OCI-LY7 (cell line): ENCODE measurements at regions not wholly inside any gene's neighbourhood (a gene's known extent, or its start where the extent isn't known, plus 50 kb on each side); places are given as distances from the start of the nearest gene placed in this dataset.
"Not testable (repeated sequence)": the region's sequence is repeated elsewhere in the genome, so short reads cannot be mapped to it uniquely, and the experiment has no call there.

Experiments
- BruUV-seq: library from RNA; stranded (reverse); fragments of 400-500 nt; replicated peaks from 2 replicates; lab custom pipeline; 2021; lab: Mats Ljungman, UMichigan
- CTCF ChIA-PET: fragments of 300-600 bp; sonication (Branson Sonifier 250); formaldehyde crosslinking; loops from one replicate; lab custom pipeline; 2022; ENCODE audit warnings: antibody characterized with exemption; ENCODE audit not compliant: unreplicated experiment; lab: Charles Lee
- POLR2A ChIA-PET: fragments of 300-600 bp; sonication (Branson Sonifier 250); formaldehyde crosslinking; loops from one replicate; lab custom pipeline; 2022; ENCODE audit warnings: antibody characterized with exemption; lab: Charles Lee
- DNase-seq: peaks from one replicate; pipeline ENCODE4 v3.0.0-alpha.2; 2015; ENCODE audit warnings: low spot score
- H2AFZ ChIP-seq: fragments of 200-600 bp; sonication (generic), shearing (Covaris generic); 2 replicates; pipeline ENCODE4 v1.6.1; 2014; ENCODE audit warnings: mild to moderate bottlenecking, antibody characterized with exemption, low read length, moderate library complexity
- H3K27ac ChIP-seq: fragments of 200-600 bp; sonication (generic); 2 replicates; pipeline ENCODE4 v1.5.1; 2014; ENCODE audit warnings: mixed run types, low read depth, mild to moderate bottlenecking, moderate library complexity, low read length, inconsistent platforms; ENCODE audit not compliant: poor library complexity, severe bottlenecking
- H3K36me3 ChIP-seq: fragments of 200-600 bp; sonication (generic); 2 replicates; pipeline ENCODE4 v1.6.1; 2014; ENCODE audit warnings: mild to moderate bottlenecking, antibody characterized with exemption, low read length, moderate library complexity, mixed read lengths; ENCODE audit not compliant: insufficient read depth
- H3K4me1 ChIP-seq: fragments of 200-600 bp; sonication (generic); 2 replicates; pipeline ENCODE4 v1.5.1; 2014; ENCODE audit warnings: mild to moderate bottlenecking, low read length; ENCODE audit not compliant: insufficient read depth, poor library complexity, severe bottlenecking
- H3K4me2 ChIP-seq: fragments of 200-600 bp; sonication (generic); 2 replicates; pipeline ENCODE4 v1.6.1; 2014; ENCODE audit warnings: mild to moderate bottlenecking, low read length
- H3K4me3 ChIP-seq: fragments of 200-600 bp; sonication (generic); 2 replicates; pipeline ENCODE4 v1.5.1; 2014; ENCODE audit warnings: mild to moderate bottlenecking, low read depth, low read length; ENCODE audit not compliant: poor library complexity, severe bottlenecking
- H3K79me2 ChIP-seq: fragments of 200-600 bp; sonication (generic); 2 replicates; pipeline ENCODE4 v1.6.1; 2016; ENCODE audit warnings: low read depth, mild to moderate bottlenecking, low read length, moderate library complexity, mixed read lengths; ENCODE audit not compliant: insufficient read depth
- H3K9me2 ChIP-seq: fragments of 200-600 bp; sonication (generic); 2 replicates; pipeline ENCODE4 v1.6.1; 2016; ENCODE audit warnings: mild to moderate bottlenecking, low read length, mixed read lengths; ENCODE audit not compliant: insufficient read depth
- H3K9me3 ChIP-seq: fragments of 200-600 bp; sonication (generic); 2 replicates; pipeline ENCODE4 v1.6.1; 2014; ENCODE audit warnings: mild to moderate bottlenecking, mixed run types, low read length, mixed read lengths
- H4K20me1 ChIP-seq: fragments of 200-600 bp; sonication (generic); 2 replicates; pipeline ENCODE4 v1.6.1; 2014; ENCODE audit warnings: mild to moderate bottlenecking, antibody characterized with exemption, low read length, moderate library complexity, mixed read lengths; ENCODE audit not compliant: insufficient read depth
- EZH2phosphoT487 ChIP-seq: fragments of 200-600 bp; sonication (generic); IDR thresholded peaks from 2 replicates; pipeline ENCODE4 v1.6.1; 2018; ENCODE audit warnings: low read depth, borderline replicate concordance, mild to moderate bottlenecking, mixed run types, antibody characterized with exemption, low read length, moderate library complexity, mixed read lengths
- intact Hi-C: fragments of 100-400 bp; cut with micrococcal nuclease; formaldehyde crosslinking; loops from one replicate; pipeline ENCODE4 v1.10.0; 2022; ENCODE audit not compliant: unreplicated experiment
- TF ChIP-seq, protein P1 (sequence below): fragments of 200-600 bp; sonication (generic); conservative IDR thresholded peaks from 2 replicates; pipeline ENCODE4 v1.5.1; 2014; ENCODE audit warnings: mild to moderate bottlenecking, antibody characterized with exemption, low read length, moderate library complexity, mixed read lengths

- no peaks in the 10 kb centered on the region for H4K20me1 ChIP-seq
- H3K4me3 ChIP-seq = no peak overlapping the region
- no peak overlapping the region for H2AFZ ChIP-seq
- TF ChIP-seq, protein P1, sequence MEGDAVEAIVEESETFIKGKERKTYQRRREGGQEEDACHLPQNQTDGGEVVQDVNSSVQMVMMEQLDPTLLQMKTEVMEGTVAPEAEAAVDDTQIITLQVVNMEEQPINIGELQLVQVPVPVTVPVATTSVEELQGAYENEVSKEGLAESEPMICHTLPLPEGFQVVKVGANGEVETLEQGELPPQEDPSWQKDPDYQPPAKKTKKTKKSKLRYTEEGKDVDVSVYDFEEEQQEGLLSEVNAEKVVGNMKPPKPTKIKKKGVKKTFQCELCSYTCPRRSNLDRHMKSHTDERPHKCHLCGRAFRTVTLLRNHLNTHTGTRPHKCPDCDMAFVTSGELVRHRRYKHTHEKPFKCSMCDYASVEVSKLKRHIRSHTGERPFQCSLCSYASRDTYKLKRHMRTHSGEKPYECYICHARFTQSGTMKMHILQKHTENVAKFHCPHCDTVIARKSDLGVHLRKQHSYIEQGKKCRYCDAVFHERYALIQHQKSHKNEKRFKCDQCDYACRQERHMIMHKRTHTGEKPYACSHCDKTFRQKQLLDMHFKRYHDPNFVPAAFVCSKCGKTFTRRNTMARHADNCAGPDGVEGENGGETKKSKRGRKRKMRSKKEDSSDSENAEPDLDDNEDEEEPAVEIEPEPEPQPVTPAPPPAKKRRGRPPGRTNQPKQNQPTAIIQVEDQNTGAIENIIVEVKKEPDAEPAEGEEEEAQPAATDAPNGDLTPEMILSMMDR = no peak
- TF ChIP-seq EZH2phosphoT487 = no peak
- no peaks in the 10 kb centered on the region for H3K9me2 ChIP-seq
- intact Hi-C loops = no loop called here
- no peaks in the 10 kb centered on the region for H3K9me3 ChIP-seq
- H3K79me2 ChIP-seq = no peaks in the 10 kb centered on the region
- no peaks in the 10 kb centered on the region for H3K4me1 ChIP-seq
- BruUV-seq = no TSS peak
- no peaks in the 10 kb centered on the region for H3K36me3 ChIP-seq
- H3K27ac ChIP-seq = no peak overlapping the region
- ChIA-PET CTCF (no interaction called here), POLR2A (interaction anchor here (0.6 kb wide), 1 partner anchor 41 kb away, joined by 4 read pairs; no protein-coding TSS in a partner anchor)
- H3K4me2 ChIP-seq = no peak overlapping the region
- DNase-seq = no peak
Measured at GRCh38 chr5:136579238-136579637, 213.9 kb upstream of the TRPC7 start.

DNA sequence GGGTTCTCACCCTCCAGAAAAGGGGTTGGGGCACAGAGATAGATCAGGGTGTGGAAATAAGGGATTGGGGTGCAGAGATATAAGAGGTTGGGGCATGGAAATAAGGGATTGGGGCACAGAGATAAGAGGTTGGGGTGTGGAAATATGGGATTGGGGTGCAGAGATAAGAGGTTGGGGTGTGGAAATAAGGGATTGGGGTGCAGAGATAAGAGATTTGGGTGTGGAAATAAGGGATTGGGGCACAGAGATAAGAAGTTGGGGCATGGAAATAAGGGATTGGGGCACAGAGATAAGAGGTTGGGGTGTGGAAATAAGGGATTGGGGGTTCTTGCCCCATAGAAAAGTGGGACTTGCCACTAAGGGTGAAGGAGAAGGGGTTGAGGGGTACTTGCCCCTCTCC lies 204.5 kb upstream of the TRPC7 start:
- intact Hi-C loops, H3K9me3 ChIP-seq, H4K20me1 ChIP-seq, H3K4me2 ChIP-seq, H3K79me2 ChIP-seq, BruUV-seq, H3K27ac ChIP-seq, H3K4me3 ChIP-seq, CTCF ChIA-PET, H3K36me3 ChIP-seq, POLR2A ChIA-PET, DNase-seq, H3K9me2 ChIP-seq, H2AFZ ChIP-seq, H3K4me1 ChIP-seq: not testable (repeated sequence)

DNA sequence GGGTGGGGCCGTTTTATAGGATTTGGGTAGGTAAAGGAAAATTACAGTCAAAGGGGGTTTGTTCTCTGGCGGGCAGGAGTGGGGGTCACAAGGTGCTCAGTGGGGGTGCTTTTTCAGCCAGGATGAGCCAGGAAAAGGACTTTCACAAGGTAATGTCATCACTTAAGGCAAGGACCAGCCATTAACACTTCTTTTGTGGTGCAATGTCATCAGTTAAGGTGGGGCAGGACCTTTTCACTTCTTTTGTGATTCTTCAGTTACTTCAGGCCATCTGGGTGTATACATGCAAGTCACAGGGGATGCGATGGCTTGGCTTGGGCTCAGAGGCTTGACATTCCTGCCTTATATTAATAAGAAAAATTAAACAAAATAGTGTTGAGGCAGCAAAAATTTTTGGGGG lies 200.1 kb upstream of the TRPC7 start:
- BruUV-seq, H3K27ac ChIP-seq, H3K79me2 ChIP-seq, H3K4me3 ChIP-seq, H2AFZ ChIP-seq, H3K9me3 ChIP-seq, H3K4me1 ChIP-seq, POLR2A ChIA-PET, intact Hi-C loops, DNase-seq, H4K20me1 ChIP-seq, H3K4me2 ChIP-seq, H3K9me2 ChIP-seq, CTCF ChIA-PET, H3K36me3 ChIP-seq: not testable (repeated sequence)

GRCh38 chr5:136565050-136565449 lies 199.7 kb upstream of the TRPC7 start:
- POLR2A ChIA-PET, H3K4me2 ChIP-seq, intact Hi-C loops, DNase-seq, H4K20me1 ChIP-seq, BruUV-seq, CTCF ChIA-PET, H3K4me3 ChIP-seq, H3K36me3 ChIP-seq, H3K4me1 ChIP-seq, H3K9me3 ChIP-seq, H2AFZ ChIP-seq, H3K9me2 ChIP-seq, H3K27ac ChIP-seq, H3K79me2 ChIP-seq: not testable (repeated sequence)

DNA sequence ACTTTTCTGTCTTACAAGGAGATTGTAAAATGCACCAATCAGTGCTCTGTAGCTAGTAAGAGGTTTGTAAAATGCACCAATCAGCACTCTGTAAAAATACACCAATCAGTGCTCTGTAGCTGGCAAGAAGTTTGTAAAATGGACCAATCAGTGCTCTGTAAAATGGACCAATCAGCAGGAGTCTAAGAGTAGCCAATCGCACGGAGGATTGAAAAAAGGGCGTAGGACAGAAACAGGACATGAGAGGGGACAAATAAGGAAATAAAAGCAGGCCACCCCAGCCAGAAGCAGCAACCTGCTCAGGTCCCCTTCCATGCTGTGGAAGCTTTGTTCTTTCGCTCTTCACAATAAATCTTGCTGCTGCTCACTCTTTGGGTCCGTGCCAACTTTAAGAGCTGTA lies 199.1 kb upstream of the TRPC7 start:
- H3K36me3 ChIP-seq, H4K20me1 ChIP-seq, H3K9me2 ChIP-seq, H3K79me2 ChIP-seq, H3K4me1 ChIP-seq, H2AFZ ChIP-seq, H3K4me2 ChIP-seq, H3K27ac ChIP-seq, BruUV-seq, DNase-seq, H3K4me3 ChIP-seq, intact Hi-C loops, POLR2A ChIA-PET, CTCF ChIA-PET, H3K9me3 ChIP-seq: not testable (repeated sequence)
